Panc1 (cell line): ENCODE measurements at regions not wholly inside any gene's neighbourhood (a gene's known extent, or its start where the extent isn't known, plus 50 kb on each side); places are given as distances from the start of the nearest gene placed in this dataset.

ENCODE experiments used
- ATAC-seq: fragments of 200-7000 bp; cut with Tn5 transposase; 2 replicates; pipeline ENCODE4 v1.9.1; 2020; ENCODE audit warnings: mild to moderate bottlenecking, moderate library complexity
- BruUV-seq: library from RNA; stranded (reverse); fragments of 400-500 nt; replicated peaks from 2 replicates; lab custom pipeline; 2021; lab: Mats Ljungman, UMichigan
- CTCF ChIA-PET: fragments of 300-600 bp; sonication (Branson Sonifier 250); formaldehyde crosslinking; loops from one replicate; lab custom pipeline; 2022; ENCODE audit warnings: antibody characterized with exemption; lab: Charles Lee
- POLR2A ChIA-PET: fragments of 300-600 bp; sonication (Branson Sonifier 250); formaldehyde crosslinking; loops from one replicate; lab custom pipeline; 2022; ENCODE audit warnings: antibody characterized with exemption; lab: Charles Lee
- DNase-seq: peaks from one replicate; pipeline ENCODE4 v3.0.0-alpha.2; 2010; ENCODE audit warnings: low read depth, low spot score
- H3K27ac ChIP-seq: 2 replicates; pipeline ENCODE4 v1.5.1; 2011; ENCODE audit warnings: mild to moderate bottlenecking, low read length, inconsistent platforms
- H3K27me3 ChIP-seq: fragments of 200-500 bp; sonication (Bioruptor generic); 2 replicates; pipeline ENCODE4 v1.6.0; 2014; ENCODE audit warnings: low read length, inconsistent platforms; ENCODE audit not compliant: control insufficient read depth, insufficient read depth
- H3K36me3 ChIP-seq: fragments of 200-500 bp; sonication (Bioruptor generic); 2 replicates; pipeline ENCODE4 v1.5.1; 2014; ENCODE audit warnings: inconsistent platforms, mild to moderate bottlenecking, low read length, moderate library complexity; ENCODE audit not compliant: control insufficient read depth, insufficient read depth
- H3K4me1 ChIP-seq: 2 replicates; pipeline ENCODE4 v1.5.1; 2011; ENCODE audit warnings: inconsistent platforms, mild to moderate bottlenecking, low read length, moderate library complexity; ENCODE audit not compliant: control insufficient read depth, insufficient read depth
- H3K4me3 ChIP-seq, 2 experiments: 2 replicates each; pipeline ENCODE4 v1.5.1; 2011 to 2012; ENCODE audit warnings: low read depth in 2 of 2, low read length in 2 of 2, mild to moderate bottlenecking in 2 of 2, inconsistent platforms in 1 of 2, moderate library complexity in 1 of 2
- H3K9me3 ChIP-seq: fragments of 200-500 bp; sonication (Bioruptor generic); 2 replicates; pipeline ENCODE4 v1.5.1; 2014; ENCODE audit warnings: low read depth, mild to moderate bottlenecking, inconsistent platforms, low read length, moderate library complexity; ENCODE audit not compliant: control insufficient read depth, insufficient read depth
- CTCF ChIP-seq: fragments of 450-650 bp; IDR thresholded peaks from 2 replicates; pipeline ENCODE4 v1.5.1; 2017; ENCODE audit warnings: mild to moderate bottlenecking
- POLR2AphosphoS5 ChIP-seq: IDR thresholded peaks from 2 replicates; pipeline ENCODE4 v1.6.1; 2012; ENCODE audit warnings: mild to moderate bottlenecking, low read depth, low read length, moderate library complexity
- REST ChIP-seq, 2 experiments: IDR thresholded peaks; 2 replicates each; pipeline ENCODE4 v1.6.1; 2011 to 2012; ENCODE audit warnings: low read depth in 2 of 2, control low read depth in 1 of 2, low read length in 1 of 2, mild to moderate bottlenecking in 1 of 2, moderate library complexity in 1 of 2; ENCODE audit not compliant: insufficient read depth in 1 of 2
- SIN3A ChIP-seq: IDR thresholded peaks from 2 replicates; pipeline ENCODE4 v1.6.1; 2012; ENCODE audit warnings: low read depth, mild to moderate bottlenecking, low read length, moderate library complexity, borderline replicate concordance; ENCODE audit not compliant: insufficient read depth
- TCF7L2 ChIP-seq: IDR thresholded peaks from 2 replicates; pipeline ENCODE4 v1.6.1; 2011; ENCODE audit warnings: mild to moderate bottlenecking, low read depth, low read length, inconsistent platforms
- in situ Hi-C: cut with HindIII; loops from 2 replicates; pipeline ENCODE4 v1.10.0; 2016; ENCODE audit warnings: low sequenced_read_pairs, low pct_unique_long_range_greater_than_20kb
- intact Hi-C: fragments of 100-400 bp; cut with micrococcal nuclease; formaldehyde crosslinking; loops from one replicate; pipeline ENCODE4 v1.10.0; 2022; ENCODE audit not compliant: unreplicated experiment

GRCh38 chr1:217117973-217118465 is 394.8 kb upstream of the ESRRG start:
- no peak overlapping the region for H3K4me3 ChIP-seq
- H3K36me3 ChIP-seq, result no peaks in the 10 kb centered on the region
- DNase-seq (no peak), ATAC-seq (no peak)
- BruUV-seq, result no TSS peak
- H3K9me3 ChIP-seq, result no peaks in the 10 kb centered on the region
- no peaks in the 10 kb centered on the region for H3K4me1 ChIP-seq
- in situ Hi-C loops (no loop called here), intact Hi-C loops (no loop called here)
- POLR2A ChIA-PET, result no interaction called here
- CTCF ChIA-PET, result no interaction called here
- H3K27me3 ChIP-seq, result no peaks in the 10 kb centered on the region
- H3K27ac ChIP-seq, result no peak overlapping the region
- TF ChIP-seq POLR2AphosphoS5, result no peak
- TF ChIP-seq SIN3A, result no peak
- TF ChIP-seq REST (IDR thresholded peaks at IDR 0.05; ENCODE audit: insufficient read depth in 1 of 2, low read depth in 2 of 2, low read length in 1 of 2), result no peak
- no peak for TF ChIP-seq CTCF
- no peak for TF ChIP-seq TCF7L2

- Histone ChIP-seq H3K36me3 (no peaks in the 10 kb centered on the region), H3K4me3 (no peak overlapping the region), H3K27ac (no peak overlapping the region), H3K4me1 (no peaks in the 10 kb centered on the region), H3K9me3 (no peaks in the 10 kb centered on the region), H3K27me3 (no peaks in the 10 kb centered on the region)
- CTCF ChIA-PET, result no interaction called here
- no peak for TF ChIP-seq SIN3A
- TF ChIP-seq REST (IDR thresholded peaks at IDR 0.05; ENCODE audit: insufficient read depth in 1 of 2, low read depth in 2 of 2, low read length in 1 of 2), result no peak
- DNase-seq, result no peak
- in situ Hi-C loops, result no loop called here
- no peak for ATAC-seq
- no TSS peak for BruUV-seq
- POLR2A ChIA-PET, result no interaction called here
- intact Hi-C loops, result no loop called here
Measured at GRCh38 chr1:217115404-217116380, 392.5 kb upstream of the ESRRG start.
